ENCODE measurements at regions not wholly inside any gene's neighbourhood (a gene's known extent, or its start where the extent isn't known, plus 50 kb on each side); places are given as distances from the start of the nearest gene placed in this dataset.
"Not testable (repeated sequence)": the region's sequence is repeated elsewhere in the genome, so short reads cannot be mapped to it uniquely, and the experiment has no call there.

GRCh38 chr1:47688461-47689296 is 250.8 kb downstream of the FOXD2 start:
- DNase-seq = no peak

- DNase-seq = no peak
Measured at GRCh38 chr1:47689894-47690293, 252.1 kb downstream of the FOXD2 start.

GRCh38 chr1:47690341-47691250 is 252.8 kb downstream of the FOXD2 start:
- DNase-seq = no peak

GRCh38 chr1:47691293-47691692 is 253.4 kb downstream of the FOXD2 start:
- not testable (repeated sequence) for DNase-seq

- DNase-seq = no peak
Measured at GRCh38 chr1:47692196-47692595, 254.4 kb downstream of the FOXD2 start.

GRCh38 chr1:47693115-47693514 is 255.3 kb downstream of the FOXD2 start:
- DNase-seq = no peak

GRCh38 chr1:47694011-47694890 is 256.4 kb downstream of the FOXD2 start:
- DNase-seq = no peak

- DNase-seq = no peak
Measured at GRCh38 chr1:47696404-47696736, 258.5 kb downstream of the FOXD2 start.

- DNase-seq = no peak
Measured at GRCh38 chr1:47696737-47697441, 259.0 kb downstream of the FOXD2 start.

- DNase-seq = no peak
Measured at GRCh38 chr1:47697616-47698335, 259.9 kb downstream of the FOXD2 start.

- no peak for DNase-seq
Measured at GRCh38 chr1:47699492-47700235, 261.8 kb downstream of the FOXD2 start.

GRCh38 chr1:47701283-47701682 is 263.4 kb downstream of the FOXD2 start:
- DNase-seq = no peak

- DNase-seq = no peak
Measured at GRCh38 chr1:47701741-47702515, 264.1 kb downstream of the FOXD2 start.

GRCh38 chr1:47703156-47703825 is 265.4 kb downstream of the FOXD2 start:
- DNase-seq = no peak

- DNase-seq = no peak
Measured at GRCh38 chr1:47703981-47704596, 266.2 kb downstream of the FOXD2 start.

- DNase-seq = no peak
Measured at GRCh38 chr1:47705517-47706130, 267.8 kb downstream of the FOXD2 start.

- no peak for DNase-seq
Measured at GRCh38 chr1:47707503-47707902, 269.7 kb downstream of the FOXD2 start.

GRCh38 chr1:47708019-47708535 is 270.2 kb downstream of the FOXD2 start:
- DNase-seq = no peak
